ENCODE measurements at regions not wholly inside any gene's neighbourhood (a gene's known extent, or its start where the extent isn't known, plus 50 kb on each side); places are given as distances from the start of the nearest gene placed in this dataset.

DNA sequence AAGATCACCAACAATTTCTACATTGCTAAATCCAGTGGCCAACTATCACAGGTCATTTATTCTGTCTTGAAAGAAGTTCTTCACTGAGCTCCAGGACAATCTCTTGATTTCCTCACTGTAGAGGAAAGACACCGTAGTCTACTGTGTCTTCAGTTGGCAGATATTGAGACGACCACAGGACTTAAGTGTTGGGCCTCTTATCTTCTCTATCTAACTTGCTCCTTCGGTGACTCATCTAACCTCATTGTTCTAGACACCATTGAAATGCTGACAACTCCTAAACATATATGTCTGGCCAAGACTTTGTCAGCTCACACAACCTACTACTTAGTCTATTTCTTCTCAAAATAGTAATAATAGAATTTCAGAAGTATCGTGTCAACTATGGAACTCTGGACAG, 425.8 kb downstream of the ARAP2 start:
- Mint-ChIP-seq H3K27ac (no peak overlapping the region), H3K9me3 (no peaks in the 10 kb centered on the region)
- TF ChIP-seq, protein P1, sequence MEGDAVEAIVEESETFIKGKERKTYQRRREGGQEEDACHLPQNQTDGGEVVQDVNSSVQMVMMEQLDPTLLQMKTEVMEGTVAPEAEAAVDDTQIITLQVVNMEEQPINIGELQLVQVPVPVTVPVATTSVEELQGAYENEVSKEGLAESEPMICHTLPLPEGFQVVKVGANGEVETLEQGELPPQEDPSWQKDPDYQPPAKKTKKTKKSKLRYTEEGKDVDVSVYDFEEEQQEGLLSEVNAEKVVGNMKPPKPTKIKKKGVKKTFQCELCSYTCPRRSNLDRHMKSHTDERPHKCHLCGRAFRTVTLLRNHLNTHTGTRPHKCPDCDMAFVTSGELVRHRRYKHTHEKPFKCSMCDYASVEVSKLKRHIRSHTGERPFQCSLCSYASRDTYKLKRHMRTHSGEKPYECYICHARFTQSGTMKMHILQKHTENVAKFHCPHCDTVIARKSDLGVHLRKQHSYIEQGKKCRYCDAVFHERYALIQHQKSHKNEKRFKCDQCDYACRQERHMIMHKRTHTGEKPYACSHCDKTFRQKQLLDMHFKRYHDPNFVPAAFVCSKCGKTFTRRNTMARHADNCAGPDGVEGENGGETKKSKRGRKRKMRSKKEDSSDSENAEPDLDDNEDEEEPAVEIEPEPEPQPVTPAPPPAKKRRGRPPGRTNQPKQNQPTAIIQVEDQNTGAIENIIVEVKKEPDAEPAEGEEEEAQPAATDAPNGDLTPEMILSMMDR (conservative IDR thresholded peaks at IDR 0.05) = no peak

DNA sequence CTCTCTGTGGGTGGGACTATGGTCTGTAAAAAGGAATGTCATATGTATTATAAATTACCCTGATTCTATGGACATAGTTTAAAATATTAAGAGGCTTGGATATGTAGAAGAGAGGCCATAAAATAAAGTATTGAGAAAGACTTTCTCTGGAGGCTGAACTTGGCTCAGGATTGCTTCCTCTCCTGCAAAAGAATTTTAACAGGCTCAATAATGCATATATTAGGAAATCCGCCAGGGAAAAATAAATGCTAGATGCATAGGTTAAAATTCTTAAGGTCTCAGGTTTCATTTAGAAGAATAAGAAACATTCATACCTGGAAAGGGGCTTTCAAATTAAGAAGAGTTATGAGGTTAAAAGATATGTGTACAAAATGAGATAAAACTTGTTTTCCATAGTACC, 424.3 kb downstream of the ARAP2 start:
- DNase-seq (ENCODE audit: extremely low spot score, unreplicated experiment) = no peak
- H3K4me3 Mint-ChIP-seq = no peak overlapping the region
- no peaks in the 10 kb centered on the region for H3K4me1 Mint-ChIP-seq (ENCODE audit: unreplicated experiment)
- TF ChIP-seq, protein P1 (conservative IDR thresholded peaks at IDR 0.05) = no peak
- no peak overlapping the region for H3K27ac Mint-ChIP-seq
- no peaks in the 10 kb centered on the region for H3K36me3 Mint-ChIP-seq
- no peaks in the 10 kb centered on the region for H3K9me3 Mint-ChIP-seq
- H3K27me3 Mint-ChIP-seq = no peaks in the 10 kb centered on the region

More for the DNA sequence above, 425.8 kb downstream of the ARAP2 start:
- H3K4me3 Mint-ChIP-seq = no peak overlapping the region
- no peaks in the 10 kb centered on the region for H3K27me3 Mint-ChIP-seq
- no peak for DNase-seq (ENCODE audit: extremely low spot score, unreplicated experiment)
- H3K36me3 Mint-ChIP-seq = no peaks in the 10 kb centered on the region
- no peaks in the 10 kb centered on the region for H3K4me1 Mint-ChIP-seq (ENCODE audit: unreplicated experiment)

DNA sequence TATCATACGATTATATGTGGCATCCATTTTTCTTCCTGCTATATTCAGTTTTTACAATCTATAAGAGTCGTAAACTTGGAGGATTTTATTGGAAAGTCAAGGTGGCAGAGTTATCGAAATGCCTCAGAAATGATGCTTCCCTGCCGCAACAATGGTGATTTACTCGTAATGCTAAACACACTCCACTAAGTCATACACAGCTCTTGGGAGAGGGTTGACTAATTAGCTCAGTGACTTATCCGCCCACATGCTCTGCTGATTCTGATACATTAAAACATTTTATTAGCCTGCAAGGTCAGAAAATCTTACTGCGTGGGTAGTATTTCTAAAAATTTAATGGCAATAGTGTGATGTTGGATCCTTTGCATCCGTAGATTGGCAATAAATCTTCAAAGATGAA, 420.1 kb downstream of the ARAP2 start:
- Mint-ChIP-seq H3K9me3 (no peaks in the 10 kb centered on the region), H3K27ac (no peak overlapping the region), H3K27me3 (no peaks in the 10 kb centered on the region), H3K4me1 (ENCODE audit: unreplicated experiment) (no peaks in the 10 kb centered on the region), H3K4me3 (no peak overlapping the region), H3K36me3 (no peaks in the 10 kb centered on the region)
- DNase-seq (ENCODE audit: extremely low spot score, unreplicated experiment) = no peak
- TF ChIP-seq, protein P1 (conservative IDR thresholded peaks at IDR 0.05) = no peak

DNA sequence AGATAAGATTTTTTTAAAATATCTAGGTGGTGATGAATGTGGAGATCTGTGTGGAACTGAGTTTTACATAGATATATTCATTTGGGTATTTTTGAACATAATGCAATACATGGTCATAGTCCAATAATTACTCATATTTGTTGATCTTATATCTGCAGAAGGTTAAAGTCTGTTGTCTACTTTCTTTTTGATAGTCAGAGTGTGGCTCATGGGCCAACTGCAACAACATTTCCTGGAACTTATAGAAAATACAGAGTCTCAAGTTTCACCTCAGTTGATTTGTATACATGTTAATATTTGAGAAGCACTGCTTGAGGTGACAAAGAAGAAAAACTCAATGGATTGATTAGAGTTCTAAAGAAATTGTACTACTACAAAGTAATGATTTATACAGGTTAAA, 408.4 kb downstream of the ARAP2 start:
- H3K27me3 Mint-ChIP-seq = no peaks in the 10 kb centered on the region
- DNase-seq (ENCODE audit: extremely low spot score, unreplicated experiment) = no peak
- H3K27ac Mint-ChIP-seq = no peak overlapping the region
- no peaks in the 10 kb centered on the region for H3K36me3 Mint-ChIP-seq
- no peaks in the 10 kb centered on the region for H3K4me1 Mint-ChIP-seq (ENCODE audit: unreplicated experiment)
- TF ChIP-seq, protein P1 (conservative IDR thresholded peaks at IDR 0.05) = no peak
- no peaks in the 10 kb centered on the region for H3K9me3 Mint-ChIP-seq
- no peak overlapping the region for H3K4me3 Mint-ChIP-seq

DNA sequence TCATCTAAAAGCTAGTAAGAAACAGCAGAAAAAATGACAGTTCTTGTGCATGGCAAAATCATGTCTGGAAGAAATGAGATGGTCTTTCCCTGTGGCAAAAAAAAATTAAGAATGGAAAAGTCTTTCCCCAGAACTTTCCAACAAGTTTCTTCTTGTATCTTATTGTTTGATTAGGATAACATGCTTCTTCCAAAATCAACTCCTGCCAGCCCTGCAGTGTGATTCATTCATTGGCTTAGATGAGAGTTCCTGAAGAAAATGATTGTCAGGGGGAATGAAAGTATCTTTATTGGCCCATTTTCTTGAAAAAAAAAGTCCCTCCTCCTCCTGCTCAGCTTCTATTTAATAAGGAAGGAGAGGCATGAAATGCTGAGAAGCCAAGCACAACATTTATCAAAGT, 407.7 kb downstream of the ARAP2 start:
- no peaks in the 10 kb centered on the region for H3K9me3 Mint-ChIP-seq
- no peaks in the 10 kb centered on the region for H3K27me3 Mint-ChIP-seq
- no peaks in the 10 kb centered on the region for H3K4me1 Mint-ChIP-seq (ENCODE audit: unreplicated experiment)
- H3K4me3 Mint-ChIP-seq = no peak overlapping the region
- TF ChIP-seq, protein P1 (conservative IDR thresholded peaks at IDR 0.05) = no peak
- H3K27ac Mint-ChIP-seq = no peak overlapping the region
- H3K36me3 Mint-ChIP-seq = no peaks in the 10 kb centered on the region
- no peak for DNase-seq (ENCODE audit: extremely low spot score, unreplicated experiment)

DNA sequence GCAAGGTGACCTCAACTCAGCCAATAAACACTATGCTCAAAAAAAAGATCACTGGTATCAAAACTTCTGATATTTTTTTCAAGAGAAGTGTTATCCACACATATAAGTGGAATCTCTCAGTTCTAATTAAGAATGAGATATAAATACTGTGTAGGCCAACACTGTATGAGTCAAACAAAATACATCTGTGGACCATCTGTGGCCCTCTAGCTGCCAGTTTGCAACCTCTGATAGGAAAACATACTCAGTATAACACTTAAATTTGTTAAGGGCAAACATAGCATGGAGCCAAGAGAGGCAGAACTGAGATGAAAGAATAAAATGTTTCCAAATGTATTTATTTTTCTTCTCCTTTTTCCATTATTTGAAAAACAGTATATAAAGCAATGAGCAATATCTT, 377.3 kb downstream of the ARAP2 start:
- TF ChIP-seq, protein P1 (conservative IDR thresholded peaks at IDR 0.05) = no peak
- Mint-ChIP-seq H3K27ac (no peak overlapping the region), H3K4me3 (no peak overlapping the region), H3K4me1 (ENCODE audit: unreplicated experiment) (no peaks in the 10 kb centered on the region), H3K36me3 (no peaks in the 10 kb centered on the region), H3K27me3 (no peaks in the 10 kb centered on the region), H3K9me3 (no peaks in the 10 kb centered on the region)
- DNase-seq (ENCODE audit: extremely low spot score, unreplicated experiment) = no peak

Measured in type B pancreatic cell (in vitro differentiated cells).